Right ventricle myocardium superior (tissue), 1 donor: ENCODE measurements at regions not wholly inside any gene's neighbourhood (a gene's known extent, or its start where the extent isn't known, plus 50 kb on each side); places are given as distances from the start of the nearest gene placed in this dataset.
A peak's percentile ranks its signal among the peaks of the same experiment; 100 is the strongest.
"Not testable (repeated sequence)": the region's sequence is repeated elsewhere in the genome, so short reads cannot be mapped to it uniquely, and the experiment has no call there.

Source experiments
- ATAC-seq: fragments of 200-7000 bp; cut with Tn5 transposase; one replicate; pipeline ENCODE4 v1.9.1; 2020; ENCODE audit warnings: mild to moderate bottlenecking; ENCODE audit not compliant: poor library complexity
- DNase-seq: peaks from one replicate; pipeline ENCODE4 v3.0.0-alpha.2; 2020
- intact Hi-C: fragments of 100-400 bp; cut with DNase I; formaldehyde crosslinking; loops from one replicate; pipeline ENCODE4 v1.11.2; 2022
- donor health status: DM: no; HTN: yes; CAD: no; lungs with severe emphysema.

DNA sequence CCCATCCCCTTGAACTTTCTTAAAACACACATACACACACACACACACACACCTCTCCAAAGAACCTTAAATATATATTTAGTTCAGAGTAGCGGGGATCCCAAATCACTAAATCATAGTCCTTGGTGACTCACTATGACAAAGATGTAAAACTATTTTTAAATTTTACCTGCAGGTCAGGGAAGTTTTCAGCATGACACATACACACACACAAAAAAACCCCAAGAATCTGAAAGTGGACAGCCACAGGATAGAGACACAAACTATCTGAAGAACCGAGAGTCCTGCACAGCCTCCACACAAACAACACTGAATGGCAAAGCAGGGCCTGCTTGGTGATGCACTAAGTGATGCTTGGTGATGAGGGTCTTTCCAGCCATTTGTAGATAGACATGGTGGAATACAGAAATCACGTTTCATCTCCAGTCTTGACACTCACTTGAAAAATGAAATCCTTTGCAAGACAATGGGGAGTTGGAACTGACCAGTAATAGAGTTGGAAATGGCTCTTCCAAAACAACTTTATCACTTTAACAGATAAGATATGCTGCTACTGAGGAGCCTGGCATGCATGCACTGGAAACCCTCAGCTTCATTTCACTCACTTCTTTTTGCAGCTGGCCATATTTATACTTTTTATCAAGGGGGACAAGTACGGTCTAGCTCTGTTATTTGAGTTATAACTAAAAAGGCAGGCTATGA, 307.3 kb downstream of the RAPGEF2 start:
- intact Hi-C loops, result no loop called here
- DNase-seq (no peak), ATAC-seq (no peak)

DNA sequence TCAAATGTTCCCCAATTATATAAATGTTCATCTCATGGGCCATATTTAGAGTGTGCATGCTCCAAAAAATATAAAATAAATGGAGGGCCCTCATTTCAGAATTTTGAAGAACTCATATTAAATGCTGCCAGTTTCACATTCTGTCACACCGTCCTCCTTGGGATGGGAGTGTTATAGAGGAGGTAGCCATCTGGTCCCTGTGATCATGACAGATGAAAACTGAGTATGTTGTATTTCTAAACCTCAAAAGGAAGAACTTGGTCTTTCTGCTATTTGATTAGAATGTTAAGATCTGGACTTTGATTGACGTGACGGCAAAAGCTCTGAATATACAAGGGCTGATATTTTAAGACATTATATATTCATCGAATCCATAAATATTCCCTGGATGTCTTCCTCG, 308.0 kb downstream of the RAPGEF2 start:
- intact Hi-C loops, result no loop called here
- DNase-seq, result no peak
- ATAC-seq, result no peak

DNA sequence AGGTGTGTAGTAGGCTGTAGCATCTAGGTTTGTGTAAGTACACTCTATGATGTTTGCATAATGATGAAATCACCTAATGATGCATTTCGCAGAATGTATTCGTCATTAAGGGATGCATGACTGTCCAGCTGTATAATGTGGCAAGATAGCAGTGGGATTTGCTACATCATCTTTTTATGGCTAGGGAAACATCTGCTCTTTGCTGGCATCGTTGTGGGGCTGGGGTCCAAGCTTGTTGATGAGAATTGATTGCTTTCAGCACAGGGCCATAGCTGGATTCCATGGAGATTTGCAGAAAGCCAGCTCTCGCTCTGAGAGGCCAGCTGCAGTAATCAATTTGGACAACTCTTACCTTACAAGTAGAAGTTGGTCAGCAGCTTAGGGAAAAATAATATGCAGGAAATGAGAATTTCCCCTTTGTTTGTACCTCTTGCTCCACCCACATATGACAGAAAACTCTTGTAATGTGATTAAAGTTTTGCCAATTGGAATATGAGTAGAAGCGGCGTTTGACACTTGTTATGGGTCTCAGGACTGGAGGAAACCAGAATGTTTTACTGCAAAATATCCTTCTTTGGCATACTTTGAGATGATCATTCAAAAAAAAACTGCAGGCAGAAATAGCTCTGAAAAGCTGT, 310.5 kb downstream of the RAPGEF2 start:
- DNase-seq (no peak), ATAC-seq (no peak)
- intact Hi-C loops, result no loop called here

DNA sequence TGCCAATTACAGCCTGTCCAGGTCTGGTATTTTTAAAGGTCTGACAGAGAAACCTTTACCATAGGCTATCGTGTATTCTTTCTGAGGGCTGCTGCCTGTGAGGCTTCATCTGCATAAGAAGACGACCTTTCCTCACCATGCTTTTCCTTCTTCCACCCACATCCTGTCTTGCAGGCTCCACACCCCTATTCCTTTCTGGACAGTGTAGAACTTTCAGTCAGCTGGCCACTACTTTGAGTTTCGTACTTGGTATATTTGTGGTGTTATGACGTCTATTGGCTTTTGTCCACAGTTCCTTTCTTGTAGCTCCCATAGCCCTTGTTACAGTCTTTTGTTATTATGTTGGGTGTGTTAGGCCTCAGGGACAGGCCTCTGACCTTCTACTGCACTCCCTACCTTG, 311.4 kb downstream of the RAPGEF2 start:
- ATAC-seq (no peak), DNase-seq (no peak)
- intact Hi-C loops, result no loop called here

DNA sequence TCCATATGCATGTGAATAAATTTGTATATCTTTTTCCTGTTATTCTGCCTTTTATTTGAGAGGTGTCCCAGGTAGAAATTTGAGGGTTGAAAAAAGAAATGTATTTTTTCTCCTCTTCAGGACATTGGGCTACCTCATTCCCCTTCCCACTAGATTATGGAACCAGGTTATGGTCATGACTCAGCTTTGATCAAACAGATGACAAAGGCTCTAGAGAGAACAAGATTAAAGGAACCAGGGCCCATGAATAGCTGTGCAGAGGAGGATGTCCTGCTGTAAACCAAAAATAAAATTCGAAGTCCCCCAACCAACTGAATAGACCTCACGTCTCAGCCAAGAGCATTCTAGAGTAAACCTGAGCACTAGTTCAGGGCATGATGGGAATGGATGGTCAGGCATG, 313.2 kb downstream of the RAPGEF2 start:
- intact Hi-C loops, result no loop called here
- DNase-seq (no peak), ATAC-seq (no peak)

DNA sequence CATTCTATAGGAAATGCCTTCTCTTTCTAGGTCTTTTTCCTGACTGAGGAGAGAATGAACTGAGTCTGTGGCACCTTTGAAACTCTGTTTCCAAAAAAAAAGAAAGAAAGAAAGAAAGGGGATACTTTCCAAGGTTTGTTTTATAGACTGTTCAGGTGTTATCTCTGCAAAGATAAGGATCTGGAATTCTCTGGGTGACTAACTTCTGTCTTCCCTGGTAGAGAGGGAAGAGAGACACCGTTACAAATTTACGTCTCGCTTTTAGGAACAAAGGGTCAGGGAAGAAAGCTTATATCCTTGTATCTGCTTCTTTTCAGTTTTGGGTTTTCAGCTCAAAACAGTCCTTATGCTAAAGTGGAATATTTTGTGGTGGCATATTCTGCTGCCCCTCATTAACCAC, 314.1 kb downstream of the RAPGEF2 start:
- ATAC-seq, result no peak
- intact Hi-C loops, result no loop called here
- no peak for DNase-seq

DNA sequence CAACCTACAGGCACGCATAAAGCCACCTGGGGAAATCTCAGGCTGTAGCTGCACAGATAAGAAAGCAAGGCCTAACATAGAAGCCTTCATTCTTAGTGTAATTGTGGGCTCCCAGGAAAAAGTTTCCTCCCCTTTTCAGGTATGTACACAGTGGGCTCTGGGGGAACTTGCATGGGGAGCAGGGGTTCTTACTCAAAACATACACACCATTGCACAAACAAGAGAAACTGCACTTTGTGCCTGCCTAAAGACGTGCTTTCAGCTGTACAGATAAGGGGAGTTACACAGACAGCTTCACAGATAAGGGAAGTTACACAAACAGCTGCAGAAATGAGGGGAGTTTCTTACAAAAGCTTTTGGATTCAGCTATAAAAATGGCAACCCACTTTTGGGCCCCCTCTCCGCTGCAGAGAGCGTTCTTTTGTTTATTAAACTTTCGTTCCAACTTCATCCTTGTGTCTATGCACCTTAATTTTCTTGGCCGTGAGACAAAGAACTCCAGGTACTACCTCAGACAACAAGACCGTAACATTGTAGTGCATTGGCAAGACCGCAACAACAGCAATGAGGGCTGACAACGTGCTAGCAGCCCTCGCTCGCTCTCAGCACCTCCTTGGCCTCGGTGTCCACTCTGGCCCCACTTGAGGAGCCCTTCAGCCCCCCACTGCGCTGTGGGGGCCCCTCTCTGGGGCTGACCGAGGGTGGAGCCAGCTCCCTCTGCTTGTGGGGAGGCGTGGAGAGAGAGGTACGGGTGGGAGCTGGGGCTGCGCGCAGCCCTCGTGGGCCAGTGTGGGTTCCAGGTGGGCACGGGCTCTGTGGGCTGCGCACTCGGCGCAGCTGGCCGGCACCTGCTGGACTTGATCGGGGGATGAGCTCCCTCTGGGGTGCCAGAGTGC, 317.5 kb downstream of the RAPGEF2 start:
- DNase-seq, result no peak
- no peak for ATAC-seq
- intact Hi-C loops, result no loop called here

DNA sequence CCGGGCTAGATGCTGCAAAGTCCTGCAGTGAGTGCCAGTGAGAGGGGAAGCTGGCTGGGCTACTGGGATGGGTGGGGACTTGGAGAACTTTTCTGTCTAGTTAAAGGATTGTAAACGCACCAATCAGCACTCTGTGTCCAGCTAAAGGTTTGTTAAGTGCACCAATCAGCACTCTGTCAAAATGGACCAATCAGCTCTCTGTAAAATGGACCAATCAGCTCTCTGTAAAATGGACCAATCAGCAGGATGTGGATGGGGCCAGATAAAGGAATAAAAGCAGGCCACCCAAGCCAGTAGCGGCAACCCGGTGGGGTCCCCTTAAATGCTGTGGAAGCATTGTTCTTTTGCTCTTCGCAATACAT, 318.2 kb downstream of the RAPGEF2 start:
- intact Hi-C loops, ATAC-seq, DNase-seq: not testable (repeated sequence)

DNA sequence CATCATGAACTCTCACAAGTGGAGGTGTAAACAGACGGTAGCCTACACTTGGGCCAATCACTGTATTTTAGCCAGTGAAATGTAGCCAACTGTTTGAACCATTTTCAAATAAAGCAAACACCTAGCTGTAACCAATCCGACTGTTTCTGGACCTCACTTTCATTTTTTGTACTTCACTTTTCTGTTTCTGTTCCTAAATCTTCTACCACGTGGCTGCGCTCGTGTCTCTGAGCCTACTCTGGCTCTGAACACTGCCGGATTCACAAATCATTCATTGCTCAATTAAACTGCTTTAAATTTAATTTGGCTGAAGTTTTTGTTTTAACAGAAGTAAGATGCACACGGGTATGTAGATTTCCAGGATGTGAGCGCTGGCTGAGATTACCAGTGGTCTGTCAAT, 319.1 kb downstream of the RAPGEF2 start:
- intact Hi-C loops, result no loop called here
- DNase-seq, result no peak
- no peak for ATAC-seq

DNA sequence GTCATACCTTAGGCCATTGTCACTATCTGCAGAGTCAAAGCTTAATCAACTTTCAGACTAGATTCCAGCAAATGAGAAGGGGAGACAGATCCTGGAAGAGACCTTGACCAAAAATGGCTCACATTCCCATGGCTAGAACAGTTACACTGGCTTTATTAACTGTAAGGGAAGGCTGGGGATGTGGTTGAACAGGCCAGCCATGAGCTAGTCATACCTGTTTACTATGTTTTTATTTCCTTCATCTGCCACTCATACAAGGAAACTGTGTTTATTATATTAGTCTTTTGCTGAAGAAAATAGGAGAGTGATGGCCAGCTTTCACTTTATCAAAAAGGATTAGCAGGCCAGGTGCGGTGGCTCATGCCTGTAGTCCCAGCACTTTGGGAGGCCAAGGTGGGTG, 319.7 kb downstream of the RAPGEF2 start:
- intact Hi-C loops, result no loop called here
- no peak for ATAC-seq
- DNase-seq, result no peak

DNA sequence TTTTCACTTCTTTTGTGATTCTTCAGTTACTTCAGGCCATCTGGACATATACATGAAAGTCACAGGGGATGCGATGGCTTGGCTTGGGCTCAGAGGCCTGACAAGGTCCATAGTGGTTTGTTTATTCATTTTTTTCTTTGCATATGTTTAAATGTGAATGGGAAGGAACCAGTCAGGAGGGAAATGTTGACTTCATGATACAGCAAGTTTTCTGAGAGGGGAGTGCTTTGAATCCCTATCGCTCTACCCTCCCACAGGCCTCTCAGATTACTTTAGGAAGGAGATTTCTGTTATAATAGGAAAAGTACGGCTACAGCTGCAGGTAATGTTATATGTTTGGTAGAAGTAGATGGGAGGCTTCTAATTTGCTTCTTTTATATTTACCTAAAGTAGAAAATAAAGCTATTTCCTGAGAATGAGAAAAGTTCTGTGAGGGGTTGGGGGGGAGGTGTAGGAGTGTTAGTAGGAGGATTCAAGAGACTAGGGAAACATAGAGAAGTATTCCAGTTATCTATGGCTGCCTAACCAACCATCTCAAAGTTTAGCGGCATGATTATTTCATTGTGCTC, 322.9 kb downstream of the RAPGEF2 start:
- no peak for DNase-seq
- intact Hi-C loops, result no loop called here
- ATAC-seq, result no peak

DNA sequence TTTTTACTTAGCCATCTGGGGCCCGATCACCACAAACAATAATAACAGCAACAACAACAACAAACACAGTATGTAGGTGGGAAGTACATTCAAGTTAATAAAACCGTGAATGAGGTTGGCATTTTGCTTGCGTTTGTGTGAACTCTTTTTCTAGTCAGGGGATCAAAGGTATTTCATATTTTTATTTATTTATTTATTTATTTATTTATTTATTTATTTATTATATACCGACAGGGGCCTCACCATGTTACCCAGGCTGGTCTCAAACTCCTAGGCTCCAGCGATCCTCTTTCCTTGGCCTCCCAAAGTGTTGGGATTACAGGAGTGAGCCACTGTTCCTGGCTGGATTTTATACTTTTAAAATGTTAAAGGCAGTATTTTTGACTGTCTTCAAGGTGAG, 325.4 kb downstream of the RAPGEF2 start:
- no peak for ATAC-seq
- intact Hi-C loops, result no loop called here
- no peak for DNase-seq

DNA sequence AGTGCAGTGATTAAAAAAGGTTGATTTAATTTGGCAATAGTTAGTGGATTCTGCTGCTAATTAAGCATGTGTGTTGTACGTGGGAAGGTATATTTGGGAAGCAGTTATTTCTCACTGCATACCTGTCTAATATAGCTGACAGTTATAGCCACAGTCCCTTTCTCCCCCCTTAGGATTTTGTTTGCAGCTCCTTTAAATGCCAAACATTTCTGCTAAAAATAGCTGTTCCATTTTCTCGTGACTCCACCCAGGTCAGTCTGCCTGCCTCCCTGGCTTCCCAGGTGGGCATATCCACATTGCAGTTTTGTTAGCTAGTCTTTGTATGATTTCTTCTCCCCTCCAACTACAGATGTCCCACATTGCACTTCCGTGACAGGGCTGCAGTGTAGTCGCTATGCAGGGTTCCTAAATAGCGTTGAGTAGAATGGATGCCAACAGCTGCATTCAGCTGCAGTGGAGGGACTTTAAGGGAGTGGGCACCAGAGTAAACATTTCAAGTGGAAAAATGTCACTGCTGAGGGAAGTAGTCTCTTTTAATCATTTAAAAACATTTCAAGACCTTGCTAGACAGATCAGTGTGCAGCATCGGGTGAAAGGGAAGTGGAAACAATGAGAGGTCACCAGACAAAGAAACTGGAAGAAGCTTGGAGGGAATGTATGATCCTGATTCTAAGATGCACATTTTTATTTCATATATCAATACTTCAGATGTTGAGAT, 326.3 kb downstream of the RAPGEF2 start:
- ATAC-seq, result peak; percentile 87
- intact Hi-C loops, result no loop called here

DNA sequence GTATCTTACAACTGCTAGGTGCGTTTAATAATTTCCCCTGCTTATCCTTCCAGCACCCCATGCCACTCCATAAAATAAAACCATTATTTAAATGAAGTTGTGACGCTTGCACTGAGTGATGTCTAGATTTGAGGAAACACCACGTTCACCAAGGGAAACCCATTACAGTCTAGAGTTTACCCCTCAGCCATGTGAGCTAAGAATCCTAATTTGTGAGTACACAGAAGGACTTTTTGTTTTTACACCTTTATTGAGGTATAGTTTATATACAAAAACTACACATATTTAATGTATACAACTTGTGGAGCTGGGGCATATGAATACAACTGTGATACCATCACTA, 326.8 kb downstream of the RAPGEF2 start:
- ATAC-seq (no peak), DNase-seq (no peak)
- intact Hi-C loops, result no loop called here

More for the DNA sequence above, 326.3 kb downstream of the RAPGEF2 start:
- no peak for DNase-seq

DNA sequence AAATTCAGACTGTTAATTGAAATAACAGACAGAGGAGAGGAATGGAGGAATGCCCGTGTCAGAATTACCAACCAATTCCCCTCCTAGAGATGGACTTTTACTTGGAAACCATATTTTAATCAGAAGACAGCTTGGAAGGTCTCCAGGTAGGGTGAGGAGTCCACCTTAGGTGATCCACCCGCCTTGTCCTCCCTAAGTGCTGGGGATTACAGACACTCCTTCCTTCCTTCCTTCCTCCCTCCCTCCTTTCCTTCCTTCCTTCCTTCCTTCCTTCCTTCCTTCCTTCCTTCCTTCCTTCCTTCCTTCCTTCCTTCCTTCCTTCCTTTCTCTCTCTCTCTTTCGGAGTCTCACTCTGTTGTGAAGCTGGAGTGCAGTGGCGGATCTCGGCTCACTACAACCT, 328.0 kb downstream of the RAPGEF2 start:
- intact Hi-C loops, result no loop called here
- no peak for ATAC-seq
- no peak for DNase-seq

DNA sequence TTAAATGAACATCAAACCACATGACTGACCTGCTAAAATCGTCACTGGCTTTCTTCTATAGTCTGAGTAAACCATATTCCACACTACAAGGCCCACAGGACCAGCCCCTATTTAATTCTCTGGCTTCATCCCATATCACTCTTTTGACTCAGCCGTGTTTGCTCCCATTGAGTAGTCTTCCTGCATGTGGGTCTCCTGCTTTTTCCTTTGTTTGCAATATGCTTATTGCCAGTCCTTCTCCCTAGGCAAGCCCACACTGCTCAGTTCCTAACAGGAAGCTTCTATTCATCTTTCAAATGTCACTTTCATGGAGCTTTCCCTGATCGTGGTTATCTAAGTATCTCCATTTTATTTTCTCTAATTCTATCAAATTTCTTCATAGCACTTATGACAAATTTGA, 329.6 kb downstream of the RAPGEF2 start:
- intact Hi-C loops, result no loop called here
- no peak for ATAC-seq
- DNase-seq, result no peak

DNA sequence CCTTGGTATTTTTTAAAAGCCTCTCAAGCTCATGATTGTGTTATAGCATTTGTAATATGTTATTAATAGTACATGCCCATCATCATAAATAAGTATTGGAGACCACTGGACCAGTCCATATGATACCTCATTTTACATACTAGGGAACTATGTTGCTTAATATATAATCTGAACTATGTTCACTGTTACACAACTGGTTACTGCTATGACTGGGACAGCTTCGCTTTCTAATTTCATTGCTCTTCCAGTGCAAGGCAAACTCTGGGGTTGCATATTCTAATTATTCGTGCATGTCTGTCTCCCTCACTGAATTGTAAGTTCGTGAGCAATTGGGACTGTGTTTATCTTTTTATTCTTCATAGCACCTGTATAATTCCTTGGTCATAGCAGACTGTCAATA, 330.5 kb downstream of the RAPGEF2 start:
- no peak for DNase-seq
- ATAC-seq, result no peak
- intact Hi-C loops, result no loop called here

DNA sequence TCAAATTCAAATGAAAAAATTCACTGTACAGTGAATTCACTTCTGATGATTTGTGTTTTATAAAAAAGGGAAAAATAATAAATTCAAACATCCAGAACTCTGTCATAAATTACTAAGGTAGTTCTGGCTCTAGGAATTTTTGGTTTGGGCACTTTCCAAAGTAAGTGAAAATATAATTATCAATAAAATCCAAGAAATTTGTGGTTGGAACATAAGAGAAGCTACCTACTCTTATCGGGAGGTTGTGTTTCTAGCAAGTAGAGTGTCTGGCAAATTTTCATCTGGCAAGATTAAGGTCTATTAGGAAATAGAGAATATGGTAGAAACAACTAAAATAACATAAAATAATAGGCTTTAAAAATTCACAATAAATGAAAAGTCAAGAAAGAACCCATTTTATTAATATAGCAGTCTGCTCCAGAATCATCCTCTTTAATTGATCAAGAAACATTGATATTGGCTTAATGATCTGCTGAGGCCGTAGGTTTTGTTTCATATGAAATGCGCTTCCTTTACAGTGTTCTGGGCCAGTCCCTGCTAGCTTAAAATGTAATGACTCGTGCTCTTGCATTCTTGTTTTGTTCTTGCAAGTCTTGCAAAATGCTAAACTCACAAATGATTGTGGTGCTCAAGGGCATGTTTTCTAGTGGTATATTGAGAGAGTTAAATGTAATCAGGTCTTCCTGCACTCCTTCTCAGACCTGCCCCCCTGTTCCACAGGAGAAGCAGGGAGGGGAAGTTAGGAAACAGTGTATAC, 331.4 kb downstream of the RAPGEF2 start:
- intact Hi-C loops, result no loop called here
- ATAC-seq (no peak), DNase-seq (no peak)
